IPS-18c (cell line): ENCODE measurements at regions not wholly inside any gene's neighbourhood (a gene's known extent, or its start where the extent isn't known, plus 50 kb on each side); places are given as distances from the start of the nearest gene placed in this dataset.

Source experiments
- H3K4me3 ChIP-seq: 2 replicates; pipeline ENCODE4 v1.7.0; 2013; ENCODE audit warnings: low read depth, mild to moderate bottlenecking, low read length, moderate library complexity; ENCODE audit not compliant: insufficient read depth
- H3K9me3 ChIP-seq: one replicate; pipeline ENCODE4 v1.6.1; 2013; ENCODE audit warnings: mild to moderate bottlenecking, low read length, moderate library complexity; ENCODE audit not compliant: control insufficient read depth, insufficient read depth

- Histone ChIP-seq H3K9me3 (no peaks in the 10 kb centered on the region), H3K4me3 (no peak overlapping the region)
Measured at GRCh38 chr22:49381595-49382450, 445.9 kb downstream of the BRD1 start.

GRCh38 chr22:49380828-49381114 is 446.9 kb downstream of the BRD1 start:
- no peaks in the 10 kb centered on the region for H3K9me3 ChIP-seq

DNA sequence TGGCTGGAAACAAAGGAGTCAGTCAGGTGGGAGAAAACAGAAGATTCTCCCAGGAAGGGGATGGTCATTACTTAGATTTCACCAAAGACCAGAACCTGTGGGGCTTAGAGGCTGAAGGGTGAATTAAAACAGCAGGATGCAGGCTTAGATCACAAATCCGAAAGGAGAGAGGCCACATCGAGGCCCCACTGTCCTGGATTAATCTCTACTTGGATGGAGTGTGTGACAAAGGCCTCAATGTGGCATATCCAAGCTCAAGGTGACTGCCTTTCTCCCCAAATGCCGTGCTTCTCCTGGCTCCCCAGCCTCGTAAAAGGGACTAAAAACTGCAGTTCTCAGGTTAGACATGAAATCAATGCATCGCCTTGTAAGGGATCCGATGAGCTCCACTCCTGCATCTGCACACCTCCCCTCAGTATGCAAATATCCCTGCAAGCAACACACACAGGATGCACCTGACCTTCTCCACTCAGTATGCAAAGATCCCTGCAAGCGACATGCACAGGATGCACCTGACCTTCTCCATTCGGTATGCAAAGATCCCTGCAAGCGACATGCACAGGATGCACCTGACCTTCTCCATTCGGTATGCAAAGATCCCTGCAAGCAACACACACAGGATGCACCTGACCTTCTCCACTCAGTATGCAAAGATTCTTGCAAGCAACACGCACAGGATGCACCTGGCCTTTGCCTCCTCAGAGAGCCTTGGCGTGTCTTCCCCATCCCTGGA is 447.4 kb downstream of the BRD1 start:
- H3K9me3 ChIP-seq: no peaks in the 10 kb centered on the region
- no peak overlapping the region for H3K4me3 ChIP-seq

More at GRCh38 chr22:49380828-49381114, 446.9 kb downstream of the BRD1 start:
- no peak overlapping the region for H3K4me3 ChIP-seq

- Histone ChIP-seq H3K4me3 (no peak overlapping the region), H3K9me3 (no peaks in the 10 kb centered on the region)
Measured at GRCh38 chr22:49377306-49377705, 450.4 kb downstream of the BRD1 start.

DNA sequence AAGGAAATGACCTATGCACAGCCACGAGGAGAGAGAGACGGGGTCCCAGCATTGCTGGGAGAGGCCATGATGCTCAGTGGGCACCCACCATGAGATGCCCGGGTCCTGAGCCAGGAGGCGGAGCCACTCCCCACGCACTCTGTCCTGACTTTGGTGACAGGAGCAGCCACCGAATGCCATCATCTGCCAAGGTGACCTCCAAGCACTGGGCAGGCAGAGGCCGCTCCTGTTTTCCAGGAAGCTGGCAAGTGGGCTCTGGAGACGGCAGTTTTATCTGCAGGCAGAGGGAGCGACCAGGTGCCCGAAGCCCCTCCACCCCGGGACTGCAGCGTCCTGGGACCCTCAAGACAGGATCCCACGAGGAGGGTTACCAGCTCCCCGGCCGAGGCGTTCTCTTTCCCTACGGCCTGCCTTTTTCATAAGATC is 453.9 kb downstream of the BRD1 start:
- Histone ChIP-seq H3K9me3 (peaks cover 4% of the 10 kb centered on the region), H3K4me3 (no peak overlapping the region)

DNA sequence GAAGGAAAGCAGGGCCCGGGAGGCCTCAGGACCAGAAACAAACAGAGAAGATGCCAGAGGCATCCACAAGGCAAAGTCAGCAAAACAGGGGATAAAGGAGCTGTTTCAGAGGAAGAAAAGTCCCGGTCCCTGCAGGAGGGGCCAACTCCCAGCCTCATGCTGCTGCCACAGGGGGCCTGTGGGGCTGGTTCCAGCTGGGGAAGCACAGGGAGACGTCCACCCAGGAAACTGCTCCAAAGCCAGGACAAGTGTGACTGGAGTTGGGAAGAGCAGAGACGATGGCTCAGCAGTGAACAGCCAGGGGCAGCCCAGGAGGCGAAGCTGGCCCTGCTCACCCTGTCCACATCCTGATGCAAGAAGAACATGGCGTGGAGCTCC is 454.4 kb downstream of the BRD1 start:
- peaks cover 4% of the 10 kb centered on the region for H3K9me3 ChIP-seq
- no peak overlapping the region for H3K4me3 ChIP-seq

DNA sequence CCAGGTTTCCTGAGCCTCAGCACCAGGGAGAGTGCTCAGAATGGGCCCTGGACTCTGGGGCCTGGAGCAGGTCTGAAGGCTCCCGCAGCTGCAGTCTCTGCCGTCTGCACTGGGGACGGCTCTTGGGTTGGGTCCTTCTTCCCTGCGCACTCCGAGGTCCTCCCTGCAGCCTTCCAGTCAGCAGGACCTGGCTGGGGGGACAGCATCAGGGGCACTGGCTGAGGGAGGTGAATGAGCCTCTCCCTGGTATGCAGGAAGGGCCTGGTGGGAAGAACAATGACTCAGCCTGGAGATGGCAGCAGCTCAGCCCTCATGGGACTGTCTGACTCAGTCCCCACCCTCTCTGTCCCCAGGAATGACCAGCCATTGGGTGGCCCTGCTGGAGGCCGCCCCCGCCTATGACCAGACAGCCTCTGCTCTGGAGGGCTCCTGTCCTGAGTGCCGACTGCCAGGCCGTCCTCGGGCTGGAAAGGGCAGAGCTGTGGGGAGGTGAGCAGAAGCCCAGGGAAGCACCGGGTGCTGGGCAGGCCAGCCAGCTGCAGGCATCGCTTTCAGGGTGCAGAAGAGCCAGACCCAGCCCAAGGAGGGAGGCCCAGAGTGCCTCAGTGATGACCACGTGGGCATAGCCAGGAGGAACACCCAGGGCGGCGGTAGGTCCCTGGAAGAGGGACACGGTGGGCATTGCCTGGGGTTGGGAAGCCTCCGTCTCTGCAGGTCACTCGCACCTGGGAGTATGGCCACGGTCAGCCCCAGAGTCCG is 455.0 kb downstream of the BRD1 start:
- Histone ChIP-seq H3K9me3 (peaks cover 4% of the 10 kb centered on the region), H3K4me3 (no peak overlapping the region)

DNA sequence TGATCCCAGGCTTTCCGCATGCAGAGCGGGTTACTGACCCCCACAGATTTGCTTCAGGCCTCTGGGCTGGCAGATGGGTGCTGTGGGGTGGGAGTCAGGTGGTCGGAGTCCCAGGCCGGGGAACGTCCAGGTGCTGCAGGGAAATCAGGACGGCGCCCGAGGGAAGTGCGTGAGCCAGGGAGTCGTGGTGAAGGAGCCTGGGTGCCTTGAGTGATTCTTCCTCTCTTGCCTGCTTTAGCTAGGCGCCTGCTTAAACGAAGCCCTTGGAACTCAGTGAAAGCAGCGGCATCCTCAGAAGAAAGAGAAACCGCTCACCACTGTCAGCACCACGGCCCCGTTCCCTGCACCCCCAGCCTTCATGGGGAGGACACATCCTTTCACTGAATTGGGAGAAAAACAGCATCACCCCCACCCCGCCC is 455.6 kb downstream of the BRD1 start:
- Histone ChIP-seq H3K4me3 (no peak overlapping the region), H3K9me3 (peaks cover 4% of the 10 kb centered on the region)

DNA sequence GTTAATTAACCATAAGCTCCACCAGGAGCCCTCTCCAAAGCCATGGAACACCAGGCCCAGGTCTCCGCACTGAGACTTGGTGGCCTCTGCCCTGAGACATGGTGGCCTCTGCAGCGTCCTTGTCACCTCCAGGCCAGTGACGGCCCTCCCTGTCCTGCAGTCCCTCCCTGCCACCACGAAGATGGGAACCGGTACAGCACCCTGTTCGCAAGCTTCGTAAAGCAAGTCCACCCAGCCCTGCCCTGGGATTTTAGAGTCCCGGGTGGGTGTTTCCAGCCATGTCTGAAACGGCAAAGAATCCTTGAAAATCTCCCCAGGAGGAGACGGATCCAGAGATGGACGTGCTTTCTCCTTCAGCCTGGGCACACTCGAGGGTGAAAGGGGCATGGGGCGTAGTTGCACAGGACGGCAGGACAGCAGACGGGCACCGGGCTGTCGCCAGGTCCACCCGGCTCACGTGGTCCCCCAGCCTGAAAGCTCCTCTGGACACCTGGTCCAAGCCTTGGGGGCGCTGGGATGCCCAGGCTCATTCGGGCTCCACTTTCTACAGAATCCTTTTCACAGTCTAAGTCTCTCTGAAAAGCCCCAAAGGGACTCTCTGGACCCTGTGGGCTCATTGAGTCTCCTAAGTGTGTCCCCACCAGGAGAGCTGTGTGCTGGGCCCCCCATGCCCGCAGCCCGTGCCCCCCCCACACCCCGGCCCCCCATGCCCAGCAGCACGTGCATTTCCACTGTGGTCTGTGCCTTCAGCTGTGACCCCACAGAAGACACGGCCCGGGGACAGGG is 456.2 kb downstream of the BRD1 start:
- Histone ChIP-seq H3K4me3 (no peak overlapping the region; the same call in 1 of the 2 replicates), H3K9me3 (peaks cover 4% of the 10 kb centered on the region)

DNA sequence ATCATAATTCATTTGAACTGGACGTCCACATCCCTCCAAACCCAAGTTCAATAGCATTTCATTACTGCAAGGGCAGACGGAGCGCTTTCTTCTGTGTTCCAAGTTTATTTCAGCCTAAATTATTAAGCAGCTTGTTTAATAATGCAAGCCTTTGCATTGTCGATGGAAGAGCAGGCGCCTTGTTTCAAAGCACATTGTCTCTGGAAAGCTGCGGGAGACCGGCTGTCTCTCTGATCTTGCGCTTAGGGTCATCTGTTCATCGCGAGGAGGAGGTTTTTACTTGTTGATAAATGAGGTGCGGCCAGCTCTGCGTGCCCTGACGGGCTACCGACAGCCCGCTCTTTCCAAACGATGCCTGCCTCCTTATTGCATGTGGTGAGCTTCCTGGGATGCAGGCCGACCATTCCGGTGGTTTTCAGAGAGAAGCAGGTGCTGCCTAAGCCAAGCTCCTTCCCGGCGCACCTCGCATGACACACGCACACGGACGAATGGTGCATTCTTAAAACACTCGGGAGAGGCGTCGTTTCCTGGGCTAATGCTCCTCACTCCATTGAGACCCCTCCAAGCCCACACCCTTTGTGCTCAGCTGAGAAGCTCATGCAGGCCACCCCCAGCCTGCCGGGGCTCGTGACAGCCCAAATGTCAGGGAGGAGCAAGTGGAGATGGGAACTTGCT is 456.9 kb downstream of the BRD1 start:
- H3K4me3 ChIP-seq: no peak overlapping the region
- peaks cover 4% of the 10 kb centered on the region for H3K9me3 ChIP-seq

GRCh38 chr22:49369726-49370626 is 457.7 kb downstream of the BRD1 start:
- no peak overlapping the region for H3K4me3 ChIP-seq

GRCh38 chr22:49368976-49369725 is 458.5 kb downstream of the BRD1 start:
- peaks cover 4% of the 10 kb centered on the region for H3K9me3 ChIP-seq
- no peak overlapping the region for H3K4me3 ChIP-seq

More at GRCh38 chr22:49369726-49370626, 457.7 kb downstream of the BRD1 start:
- peaks cover 4% of the 10 kb centered on the region for H3K9me3 ChIP-seq

- no peak overlapping the region for H3K4me3 ChIP-seq
- peaks cover 4% of the 10 kb centered on the region for H3K9me3 ChIP-seq
Measured at GRCh38 chr22:49368221-49368975, 459.3 kb downstream of the BRD1 start.

DNA sequence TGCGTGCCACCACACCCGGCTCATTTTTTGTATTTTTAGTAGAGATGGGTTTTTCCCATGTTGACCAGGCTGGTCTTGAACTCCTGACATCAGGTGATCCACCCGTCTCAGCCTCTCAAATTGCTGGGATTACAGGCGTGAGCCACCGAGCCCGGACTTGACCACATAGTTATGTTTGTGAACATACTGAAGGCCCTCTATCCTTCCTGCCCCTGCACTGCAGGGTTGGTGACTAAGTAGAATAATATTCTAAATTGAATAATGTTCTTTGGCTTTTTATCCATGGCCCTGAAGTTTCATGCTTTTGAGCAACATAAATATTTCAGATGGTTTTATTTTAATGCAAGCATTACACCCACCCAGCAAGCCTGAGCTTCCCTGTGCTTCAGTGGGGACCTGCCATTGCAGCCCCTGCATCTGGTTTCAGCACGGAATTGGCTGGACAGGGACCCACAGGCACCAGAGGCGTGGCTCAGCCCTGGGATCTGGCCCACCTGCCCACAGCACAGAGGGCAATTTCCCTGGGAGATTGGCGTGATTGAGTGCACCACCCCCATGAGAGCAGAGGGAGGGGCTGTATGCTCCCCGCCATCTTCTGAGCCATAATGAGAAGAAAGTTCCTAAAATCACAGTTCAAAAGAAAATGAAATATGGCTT is 460.5 kb downstream of the BRD1 start:
- peaks cover 3% of the 10 kb centered on the region for H3K9me3 ChIP-seq
- H3K4me3 ChIP-seq: no peak overlapping the region
